ENCODE measurements at regions not wholly inside any gene's neighbourhood (a gene's known extent, or its start where the extent isn't known, plus 50 kb on each side); places are given as distances from the start of the nearest gene placed in this dataset.

GRCh38 chr4:4735870-4736269, 123.6 kb upstream of the MSX1 start:
- TF ChIP-seq YY1 (IDR thresholded peaks at IDR 0.05; ENCODE audit: insufficient read depth, insufficient read length), result no peak
- TF ChIP-seq ZNF274 (IDR thresholded peaks at IDR 0.05; ENCODE audit: low read depth, low read length), result no peak
